Right lobe of liver (tissue), 4 donors: ENCODE measurements at regions not wholly inside any gene's neighbourhood (a gene's known extent, or its start where the extent isn't known, plus 50 kb on each side); places are given as distances from the start of the nearest gene placed in this dataset.

Experiments
- POLR2A ChIP-seq: fragments of 450-650 bp; IDR thresholded peaks from one replicate; pipeline ENCODE4 v1.6.1; 2017; ENCODE audit warnings: antibody characterized with exemption, mild to moderate bottlenecking
- TF ChIP-seq, protein P1 (sequence below), 4 donors: fragments of 200-600 bp in 3 of 4; fragments of 450-650 bp in 1 of 4; IDR thresholded peaks; one replicate each; pipeline versions ENCODE4 v1.5.1 to v1.8.0; 2016 to 2022; ENCODE audit warnings: antibody characterized with exemption in 4 of 4, mild to moderate bottlenecking in 2 of 4
- donor health status: DM: no; HTN: no; CAD: no.
- donor health status: DM: no; HTN: no; CAD: no.
- donor health status: DM: no; HTN: yes; CAD: no.

- TF ChIP-seq, protein P1, sequence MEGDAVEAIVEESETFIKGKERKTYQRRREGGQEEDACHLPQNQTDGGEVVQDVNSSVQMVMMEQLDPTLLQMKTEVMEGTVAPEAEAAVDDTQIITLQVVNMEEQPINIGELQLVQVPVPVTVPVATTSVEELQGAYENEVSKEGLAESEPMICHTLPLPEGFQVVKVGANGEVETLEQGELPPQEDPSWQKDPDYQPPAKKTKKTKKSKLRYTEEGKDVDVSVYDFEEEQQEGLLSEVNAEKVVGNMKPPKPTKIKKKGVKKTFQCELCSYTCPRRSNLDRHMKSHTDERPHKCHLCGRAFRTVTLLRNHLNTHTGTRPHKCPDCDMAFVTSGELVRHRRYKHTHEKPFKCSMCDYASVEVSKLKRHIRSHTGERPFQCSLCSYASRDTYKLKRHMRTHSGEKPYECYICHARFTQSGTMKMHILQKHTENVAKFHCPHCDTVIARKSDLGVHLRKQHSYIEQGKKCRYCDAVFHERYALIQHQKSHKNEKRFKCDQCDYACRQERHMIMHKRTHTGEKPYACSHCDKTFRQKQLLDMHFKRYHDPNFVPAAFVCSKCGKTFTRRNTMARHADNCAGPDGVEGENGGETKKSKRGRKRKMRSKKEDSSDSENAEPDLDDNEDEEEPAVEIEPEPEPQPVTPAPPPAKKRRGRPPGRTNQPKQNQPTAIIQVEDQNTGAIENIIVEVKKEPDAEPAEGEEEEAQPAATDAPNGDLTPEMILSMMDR (IDR thresholded peaks at IDR 0.05) = no peak
- no peak for TF ChIP-seq POLR2A
Observed at GRCh38 chr12:98123021-98123461, 392.3 kb upstream of the TMPO start.
